Gastrocnemius medialis (tissue), 4 donors: ENCODE measurements at regions not wholly inside any gene's neighbourhood (a gene's known extent, or its start where the extent isn't known, plus 50 kb on each side); places are given as distances from the start of the nearest gene placed in this dataset.
"Not testable (repeated sequence)": the region's sequence is repeated elsewhere in the genome, so short reads cannot be mapped to it uniquely, and the experiment has no call there.

ENCODE experiments used
- ATAC-seq, 2 donors: fragments of 150-250 bp; one replicate each; pipeline ENCODE4 v1.9.1; 2016
- DNase-seq, 2 donors: peaks; one replicate each; pipeline ENCODE4 v3.0.0-alpha.2; 2019
- H3K27ac ChIP-seq, 4 donors: fragments of 200-600 bp; sonication (generic); 1 replicate in 1 of 4; 2 replicates in 3 of 4; pipeline ENCODE4 v1.5.1; 2016 to 2018; ENCODE audit warnings: mild to moderate bottlenecking in 2 of 4, moderate library complexity in 1 of 4
- H3K27me3 ChIP-seq, 3 donors: fragments of 200-600 bp; sonication (generic) in 2 of 3; 1 replicate in 1 of 3; 2 replicates in 2 of 3; pipeline versions ENCODE4 v1.5.1 to v1.6.0; 2016 to 2019; ENCODE audit warnings: mild to moderate bottlenecking in 1 of 3, moderate library complexity in 1 of 3
- H3K36me3 ChIP-seq, 2 donors: fragments of 200-600 bp; sonication (generic) in 1 of 2; one replicate each; pipeline ENCODE4 v1.5.1; 2017 to 2018
- H3K4me1 ChIP-seq, 2 donors: fragments of 200-600 bp; sonication (generic) in 1 of 2; one replicate each; pipeline ENCODE4 v1.5.1; 2016 to 2017; ENCODE audit warnings: mild to moderate bottlenecking in 2 of 2
- H3K4me3 ChIP-seq, 4 donors: fragments of 200-600 bp; sonication (generic) in 3 of 4; 1 replicate in 1 of 4; 2 replicates in 3 of 4; pipeline ENCODE4 v1.5.1; 2016 to 2019; ENCODE audit warnings: mild to moderate bottlenecking in 2 of 4
- H3K9me3 ChIP-seq, 3 donors: fragments of 200-600 bp; sonication (generic) in 2 of 3; 1 replicate in 1 of 3; 2 replicates in 2 of 3; pipeline ENCODE4 v1.5.1; 2016 to 2019
- CTCF ChIP-seq, 5 experiments: fragments of 450-650 bp in 3 of 5; fragments of 200-600 bp in 2 of 5; sonication (generic) in 2 of 5; IDR thresholded peaks in 4 of 5; conservative IDR thresholded peaks in 1 of 5; 1 replicate in 4 of 5; 2 replicates in 1 of 5; pipeline ENCODE4 v1.5.1; 2016 to 2019; ENCODE audit warnings: antibody characterized with exemption in 5 of 5, mild to moderate bottlenecking in 3 of 5, moderate library complexity in 3 of 5
- POLR2A ChIP-seq, 2 donors: fragments of 450-650 bp; IDR thresholded peaks; one replicate each; pipeline ENCODE4 v1.6.1; 2017; ENCODE audit warnings: antibody characterized with exemption in 2 of 2, mild to moderate bottlenecking in 2 of 2, moderate library complexity in 2 of 2
- in situ Hi-C, 4 donors: fragments of 200-750 bp; cut with MboI; loops; one replicate each; pipeline versions ENCODE4 v1.15.0 to v1.8.0; 2017; ENCODE audit warnings: low sequenced_read_pairs in 4 of 4
- intact Hi-C: fragments of 100-400 bp; cut with DNase I; formaldehyde crosslinking; loops from one replicate; pipeline ENCODE4 v1.15.1; 2023; ENCODE audit warnings: low total_unique reads

- H3K9me3 ChIP-seq, result no peaks in the 10 kb centered on the region
- intact Hi-C loops, result no loop called here
- H3K27me3 ChIP-seq, result no peaks in the 10 kb centered on the region
- H3K27ac ChIP-seq, result no peak overlapping the region
- no peaks in the 10 kb centered on the region for H3K4me1 ChIP-seq
- in situ Hi-C loops, result no loop called here
- no peak overlapping the region for H3K4me3 ChIP-seq
- DNase-seq (no peak), ATAC-seq (no peak)
- H3K36me3 ChIP-seq, result no peaks in the 10 kb centered on the region
- TF ChIP-seq POLR2A (IDR thresholded peaks at IDR 0.05) (no peak), CTCF (IDR thresholded peaks at IDR 0.05 in 4 of 5, conservative IDR thresholded peaks at IDR 0.05 in 1 of 5) (no peak)
These were observed 559.5 kb downstream of the PIK3C3 start for GRCh38 chr18:42514512-42514911.

GRCh38 chr18:42517896-42518295, 562.9 kb downstream of the PIK3C3 start:
- Histone ChIP-seq H3K4me1 (no peaks in the 10 kb centered on the region), H3K27me3 (no peaks in the 10 kb centered on the region), H3K9me3 (no peaks in the 10 kb centered on the region), H3K27ac (no peak overlapping the region), H3K36me3 (no peaks in the 10 kb centered on the region), H3K4me3 (no peak overlapping the region)
- DNase-seq (no peak), ATAC-seq (no peak)
- intact Hi-C loops, result no loop called here
- in situ Hi-C loops, result no loop called here
- TF ChIP-seq POLR2A (IDR thresholded peaks at IDR 0.05) (no peak), CTCF (IDR thresholded peaks at IDR 0.05 in 4 of 5, conservative IDR thresholded peaks at IDR 0.05 in 1 of 5) (no peak)

GRCh38 chr18:42518331-42518730, 563.3 kb downstream of the PIK3C3 start:
- H3K4me1 ChIP-seq, H3K36me3 ChIP-seq, DNase-seq, H3K4me3 ChIP-seq, intact Hi-C loops, ATAC-seq, H3K27ac ChIP-seq, H3K27me3 ChIP-seq, H3K9me3 ChIP-seq, in situ Hi-C loops: not testable (repeated sequence)

- Histone ChIP-seq H3K27ac (no peak overlapping the region), H3K27me3 (no peaks in the 10 kb centered on the region), H3K4me1 (no peaks in the 10 kb centered on the region), H3K4me3 (no peak overlapping the region), H3K9me3 (no peaks in the 10 kb centered on the region), H3K36me3 (no peaks in the 10 kb centered on the region)
- no peak for TF ChIP-seq CTCF (IDR thresholded peaks at IDR 0.05 in 4 of 5, conservative IDR thresholded peaks at IDR 0.05 in 1 of 5)
- TF ChIP-seq POLR2A (IDR thresholded peaks at IDR 0.05), result no peak
- no peak for DNase-seq
- intact Hi-C loops (no loop called here), in situ Hi-C loops (no loop called here)
- ATAC-seq, result no peak
These were observed 565.1 kb downstream of the PIK3C3 start for GRCh38 chr18:42520138-42520537.

- Histone ChIP-seq H3K4me3 (no peak overlapping the region), H3K9me3 (no peaks in the 10 kb centered on the region), H3K27me3 (no peaks in the 10 kb centered on the region), H3K27ac (no peak overlapping the region), H3K4me1 (no peaks in the 10 kb centered on the region), H3K36me3 (no peaks in the 10 kb centered on the region)
- TF ChIP-seq CTCF (IDR thresholded peaks at IDR 0.05 in 4 of 5, conservative IDR thresholded peaks at IDR 0.05 in 1 of 5) (no peak), POLR2A (IDR thresholded peaks at IDR 0.05) (no peak)
- DNase-seq (no peak), ATAC-seq (no peak)
- in situ Hi-C loops, result no loop called here
- intact Hi-C loops, result no loop called here
These were observed 570.9 kb downstream of the PIK3C3 start for GRCh38 chr18:42525905-42526304.
